ENCODE measurements at regions not wholly inside any gene's neighbourhood (a gene's known extent, or its start where the extent isn't known, plus 50 kb on each side); places are given as distances from the start of the nearest gene placed in this dataset.

DNA sequence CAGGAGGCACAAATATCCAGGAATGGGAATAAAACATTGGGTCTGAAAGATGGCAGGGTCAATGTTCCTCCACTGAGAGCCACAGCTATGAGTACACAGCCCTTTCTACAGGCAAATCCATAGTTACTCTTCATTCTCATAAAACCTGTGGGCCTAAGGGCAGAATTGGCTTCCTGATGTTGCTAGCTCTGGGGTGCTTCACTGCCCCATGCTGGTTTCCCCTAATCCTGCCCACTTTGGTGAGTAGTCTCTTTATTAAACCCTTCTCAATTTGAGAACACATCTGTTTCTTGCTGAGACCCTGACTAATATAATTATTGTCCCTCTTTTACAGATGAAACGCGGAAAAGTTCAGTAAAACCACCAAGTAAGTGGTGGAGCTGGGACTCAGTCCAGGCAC lies 66.3 kb upstream of the RAI14 start (continued):
- TF ChIP-seq, protein P1, sequence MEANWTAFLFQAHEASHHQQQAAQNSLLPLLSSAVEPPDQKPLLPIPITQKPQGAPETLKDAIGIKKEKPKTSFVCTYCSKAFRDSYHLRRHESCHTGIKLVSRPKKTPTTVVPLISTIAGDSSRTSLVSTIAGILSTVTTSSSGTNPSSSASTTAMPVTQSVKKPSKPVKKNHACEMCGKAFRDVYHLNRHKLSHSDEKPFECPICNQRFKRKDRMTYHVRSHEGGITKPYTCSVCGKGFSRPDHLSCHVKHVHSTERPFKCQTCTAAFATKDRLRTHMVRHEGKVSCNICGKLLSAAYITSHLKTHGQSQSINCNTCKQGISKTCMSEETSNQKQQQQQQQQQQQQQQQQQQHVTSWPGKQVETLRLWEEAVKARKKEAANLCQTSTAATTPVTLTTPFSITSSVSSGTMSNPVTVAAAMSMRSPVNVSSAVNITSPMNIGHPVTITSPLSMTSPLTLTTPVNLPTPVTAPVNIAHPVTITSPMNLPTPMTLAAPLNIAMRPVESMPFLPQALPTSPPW (CRISPR knock-in tag; IDR thresholded peaks at IDR 0.05) = no peak
- TF ChIP-seq, protein P2, sequence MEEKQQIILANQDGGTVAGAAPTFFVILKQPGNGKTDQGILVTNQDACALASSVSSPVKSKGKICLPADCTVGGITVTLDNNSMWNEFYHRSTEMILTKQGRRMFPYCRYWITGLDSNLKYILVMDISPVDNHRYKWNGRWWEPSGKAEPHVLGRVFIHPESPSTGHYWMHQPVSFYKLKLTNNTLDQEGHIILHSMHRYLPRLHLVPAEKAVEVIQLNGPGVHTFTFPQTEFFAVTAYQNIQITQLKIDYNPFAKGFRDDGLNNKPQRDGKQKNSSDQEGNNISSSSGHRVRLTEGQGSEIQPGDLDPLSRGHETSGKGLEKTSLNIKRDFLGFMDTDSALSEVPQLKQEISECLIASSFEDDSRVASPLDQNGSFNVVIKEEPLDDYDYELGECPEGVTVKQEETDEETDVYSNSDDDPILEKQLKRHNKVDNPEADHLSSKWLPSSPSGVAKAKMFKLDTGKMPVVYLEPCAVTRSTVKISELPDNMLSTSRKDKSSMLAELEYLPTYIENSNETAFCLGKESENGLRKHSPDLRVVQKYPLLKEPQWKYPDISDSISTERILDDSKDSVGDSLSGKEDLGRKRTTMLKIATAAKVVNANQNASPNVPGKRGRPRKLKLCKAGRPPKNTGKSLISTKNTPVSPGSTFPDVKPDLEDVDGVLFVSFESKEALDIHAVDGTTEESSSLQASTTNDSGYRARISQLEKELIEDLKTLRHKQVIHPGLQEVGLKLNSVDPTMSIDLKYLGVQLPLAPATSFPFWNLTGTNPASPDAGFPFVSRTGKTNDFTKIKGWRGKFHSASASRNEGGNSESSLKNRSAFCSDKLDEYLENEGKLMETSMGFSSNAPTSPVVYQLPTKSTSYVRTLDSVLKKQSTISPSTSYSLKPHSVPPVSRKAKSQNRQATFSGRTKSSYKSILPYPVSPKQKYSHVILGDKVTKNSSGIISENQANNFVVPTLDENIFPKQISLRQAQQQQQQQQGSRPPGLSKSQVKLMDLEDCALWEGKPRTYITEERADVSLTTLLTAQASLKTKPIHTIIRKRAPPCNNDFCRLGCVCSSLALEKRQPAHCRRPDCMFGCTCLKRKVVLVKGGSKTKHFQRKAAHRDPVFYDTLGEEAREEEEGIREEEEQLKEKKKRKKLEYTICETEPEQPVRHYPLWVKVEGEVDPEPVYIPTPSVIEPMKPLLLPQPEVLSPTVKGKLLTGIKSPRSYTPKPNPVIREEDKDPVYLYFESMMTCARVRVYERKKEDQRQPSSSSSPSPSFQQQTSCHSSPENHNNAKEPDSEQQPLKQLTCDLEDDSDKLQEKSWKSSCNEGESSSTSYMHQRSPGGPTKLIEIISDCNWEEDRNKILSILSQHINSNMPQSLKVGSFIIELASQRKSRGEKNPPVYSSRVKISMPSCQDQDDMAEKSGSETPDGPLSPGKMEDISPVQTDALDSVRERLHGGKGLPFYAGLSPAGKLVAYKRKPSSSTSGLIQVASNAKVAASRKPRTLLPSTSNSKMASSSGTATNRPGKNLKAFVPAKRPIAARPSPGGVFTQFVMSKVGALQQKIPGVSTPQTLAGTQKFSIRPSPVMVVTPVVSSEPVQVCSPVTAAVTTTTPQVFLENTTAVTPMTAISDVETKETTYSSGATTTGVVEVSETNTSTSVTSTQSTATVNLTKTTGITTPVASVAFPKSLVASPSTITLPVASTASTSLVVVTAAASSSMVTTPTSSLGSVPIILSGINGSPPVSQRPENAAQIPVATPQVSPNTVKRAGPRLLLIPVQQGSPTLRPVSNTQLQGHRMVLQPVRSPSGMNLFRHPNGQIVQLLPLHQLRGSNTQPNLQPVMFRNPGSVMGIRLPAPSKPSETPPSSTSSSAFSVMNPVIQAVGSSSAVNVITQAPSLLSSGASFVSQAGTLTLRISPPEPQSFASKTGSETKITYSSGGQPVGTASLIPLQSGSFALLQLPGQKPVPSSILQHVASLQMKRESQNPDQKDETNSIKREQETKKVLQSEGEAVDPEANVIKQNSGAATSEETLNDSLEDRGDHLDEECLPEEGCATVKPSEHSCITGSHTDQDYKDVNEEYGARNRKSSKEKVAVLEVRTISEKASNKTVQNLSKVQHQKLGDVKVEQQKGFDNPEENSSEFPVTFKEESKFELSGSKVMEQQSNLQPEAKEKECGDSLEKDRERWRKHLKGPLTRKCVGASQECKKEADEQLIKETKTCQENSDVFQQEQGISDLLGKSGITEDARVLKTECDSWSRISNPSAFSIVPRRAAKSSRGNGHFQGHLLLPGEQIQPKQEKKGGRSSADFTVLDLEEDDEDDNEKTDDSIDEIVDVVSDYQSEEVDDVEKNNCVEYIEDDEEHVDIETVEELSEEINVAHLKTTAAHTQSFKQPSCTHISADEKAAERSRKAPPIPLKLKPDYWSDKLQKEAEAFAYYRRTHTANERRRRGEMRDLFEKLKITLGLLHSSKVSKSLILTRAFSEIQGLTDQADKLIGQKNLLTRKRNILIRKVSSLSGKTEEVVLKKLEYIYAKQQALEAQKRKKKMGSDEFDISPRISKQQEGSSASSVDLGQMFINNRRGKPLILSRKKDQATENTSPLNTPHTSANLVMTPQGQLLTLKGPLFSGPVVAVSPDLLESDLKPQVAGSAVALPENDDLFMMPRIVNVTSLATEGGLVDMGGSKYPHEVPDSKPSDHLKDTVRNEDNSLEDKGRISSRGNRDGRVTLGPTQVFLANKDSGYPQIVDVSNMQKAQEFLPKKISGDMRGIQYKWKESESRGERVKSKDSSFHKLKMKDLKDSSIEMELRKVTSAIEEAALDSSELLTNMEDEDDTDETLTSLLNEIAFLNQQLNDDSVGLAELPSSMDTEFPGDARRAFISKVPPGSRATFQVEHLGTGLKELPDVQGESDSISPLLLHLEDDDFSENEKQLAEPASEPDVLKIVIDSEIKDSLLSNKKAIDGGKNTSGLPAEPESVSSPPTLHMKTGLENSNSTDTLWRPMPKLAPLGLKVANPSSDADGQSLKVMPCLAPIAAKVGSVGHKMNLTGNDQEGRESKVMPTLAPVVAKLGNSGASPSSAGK (IDR thresholded peaks at IDR 0.05) = no peak

Measured in K562 (cell line).